Stimulated activated CD8-positive, alpha-beta memory T cell treated with anti-CD3 and anti-CD28 coated beads, Interleukin-15, amount 100 ng/mL, for 48 hours (primary cell): ENCODE measurements at regions not wholly inside any gene's neighbourhood (a gene's known extent, or its start where the extent isn't known, plus 50 kb on each side); places are given as distances from the start of the nearest gene placed in this dataset.
"Not testable (repeated sequence)": the region's sequence is repeated elsewhere in the genome, so short reads cannot be mapped to it uniquely, and the experiment has no call there.

Experiments
- DNase-seq, 2 donors: peaks; one replicate each; pipeline ENCODE4 v3.0.0-alpha.2; 2020; ENCODE audit warnings: low read depth in 2 of 2

- DNase-seq = no peak
These were observed 67.8 kb upstream of the PPP2R2D start for GRCh38 chr10:131833013-131833412.

- DNase-seq = no peak
These were observed 67.2 kb upstream of the PPP2R2D start for GRCh38 chr10:131833446-131834080.

- DNase-seq = no peak
These were observed 66.5 kb upstream of the PPP2R2D start for GRCh38 chr10:131834152-131834810.

- DNase-seq = no peak
These were observed 61.7 kb upstream of the PPP2R2D start for GRCh38 chr10:131838966-131839742.

GRCh38 chr10:131839880-131840787 lies 60.7 kb upstream of the PPP2R2D start:
- not testable (repeated sequence) for DNase-seq

GRCh38 chr10:131840788-131841118 lies 60.1 kb upstream of the PPP2R2D start:
- no peak for DNase-seq

GRCh38 chr10:131841131-131841660 lies 59.6 kb upstream of the PPP2R2D start:
- no peak for DNase-seq

GRCh38 chr10:131841661-131842139 lies 59.1 kb upstream of the PPP2R2D start:
- no peak for DNase-seq

GRCh38 chr10:131842351-131843088 lies 58.3 kb upstream of the PPP2R2D start:
- no peak for DNase-seq

- no peak for DNase-seq
These were observed 57.7 kb upstream of the PPP2R2D start for GRCh38 chr10:131843089-131843595.

GRCh38 chr10:131843881-131844284 lies 56.9 kb upstream of the PPP2R2D start:
- no peak for DNase-seq

GRCh38 chr10:131844529-131845084 lies 56.2 kb upstream of the PPP2R2D start:
- no peak for DNase-seq

- no peak for DNase-seq
These were observed 55.1 kb upstream of the PPP2R2D start for GRCh38 chr10:131845505-131846239.

GRCh38 chr10:131846240-131847101 lies 54.3 kb upstream of the PPP2R2D start:
- DNase-seq = no peak

- no peak for DNase-seq
These were observed 53.5 kb upstream of the PPP2R2D start for GRCh38 chr10:131847241-131847783.

- DNase-seq = no peak
These were observed 52.5 kb upstream of the PPP2R2D start for GRCh38 chr10:131848296-131848695.

GRCh38 chr10:131848741-131849590 lies 51.8 kb upstream of the PPP2R2D start:
- DNase-seq = no peak
